ENCODE measurements at regions not wholly inside any gene's neighbourhood (a gene's known extent, or its start where the extent isn't known, plus 50 kb on each side); places are given as distances from the start of the nearest gene placed in this dataset.

DNA sequence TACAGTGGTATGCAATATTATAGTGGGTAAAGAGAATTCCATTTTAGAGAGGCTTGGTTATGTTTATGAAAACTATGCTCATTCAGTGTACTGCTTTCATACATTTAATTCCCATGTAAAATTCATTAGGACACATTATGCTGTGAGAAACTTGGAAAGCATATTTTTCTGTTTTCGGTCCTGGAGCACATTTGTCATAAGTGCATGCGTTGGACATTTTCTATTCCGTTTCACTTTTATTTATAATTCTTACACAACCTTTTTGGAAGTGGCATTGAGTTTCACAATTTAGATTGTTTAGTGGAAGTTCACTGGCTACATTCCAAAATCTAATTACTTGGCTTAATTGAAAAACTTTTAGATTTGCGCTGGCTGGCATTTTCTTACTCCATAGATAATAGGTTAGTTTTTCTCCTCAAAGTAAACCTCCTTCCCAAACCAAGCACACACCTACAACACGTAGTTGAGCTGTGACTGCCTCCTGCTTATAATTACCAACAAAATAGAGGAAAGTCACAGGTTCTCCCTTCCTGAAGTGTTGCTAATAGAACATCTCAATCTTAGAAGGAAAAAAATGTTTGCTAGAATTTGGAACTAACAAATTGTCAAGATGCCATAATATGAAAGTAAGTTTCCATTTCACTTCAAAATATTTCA, 938.5 kb downstream of the TRHDE start:
- Histone ChIP-seq H3K27me3 (ENCODE audit: insufficient read depth, low read depth, low read length) (no peaks in the 10 kb centered on the region), H3K4me2 (ENCODE audit: low read length) (no peak overlapping the region), H3K9ac (ENCODE audit: low read length) (no peak overlapping the region), H3K4me3 (ENCODE audit: low read length) (no peak overlapping the region), H3K79me2 (replicated peaks; ENCODE audit: insufficient read depth, low read length) (no peaks in the 10 kb centered on the region), H2AFZ (ENCODE audit: low read depth, low read length) (no peak overlapping the region), H3K9me2 (ENCODE audit: insufficient read depth, low read length) (no peaks in the 10 kb centered on the region), H3F3A (ENCODE audit: insufficient read depth, low read length, poor library complexity, severe bottlenecking) (no peaks in the 10 kb centered on the region), H3K9me3 (ENCODE audit: low read length) (no peaks in the 10 kb centered on the region), H4K20me1 (ENCODE audit: insufficient read depth) (no peaks in the 10 kb centered on the region), H3K36me3 (ENCODE audit: insufficient read depth, low read length) (no peaks in the 10 kb centered on the region), H3K27ac (ENCODE audit: low read length) (no peak overlapping the region)
- TF ChIP-seq, protein P1, sequence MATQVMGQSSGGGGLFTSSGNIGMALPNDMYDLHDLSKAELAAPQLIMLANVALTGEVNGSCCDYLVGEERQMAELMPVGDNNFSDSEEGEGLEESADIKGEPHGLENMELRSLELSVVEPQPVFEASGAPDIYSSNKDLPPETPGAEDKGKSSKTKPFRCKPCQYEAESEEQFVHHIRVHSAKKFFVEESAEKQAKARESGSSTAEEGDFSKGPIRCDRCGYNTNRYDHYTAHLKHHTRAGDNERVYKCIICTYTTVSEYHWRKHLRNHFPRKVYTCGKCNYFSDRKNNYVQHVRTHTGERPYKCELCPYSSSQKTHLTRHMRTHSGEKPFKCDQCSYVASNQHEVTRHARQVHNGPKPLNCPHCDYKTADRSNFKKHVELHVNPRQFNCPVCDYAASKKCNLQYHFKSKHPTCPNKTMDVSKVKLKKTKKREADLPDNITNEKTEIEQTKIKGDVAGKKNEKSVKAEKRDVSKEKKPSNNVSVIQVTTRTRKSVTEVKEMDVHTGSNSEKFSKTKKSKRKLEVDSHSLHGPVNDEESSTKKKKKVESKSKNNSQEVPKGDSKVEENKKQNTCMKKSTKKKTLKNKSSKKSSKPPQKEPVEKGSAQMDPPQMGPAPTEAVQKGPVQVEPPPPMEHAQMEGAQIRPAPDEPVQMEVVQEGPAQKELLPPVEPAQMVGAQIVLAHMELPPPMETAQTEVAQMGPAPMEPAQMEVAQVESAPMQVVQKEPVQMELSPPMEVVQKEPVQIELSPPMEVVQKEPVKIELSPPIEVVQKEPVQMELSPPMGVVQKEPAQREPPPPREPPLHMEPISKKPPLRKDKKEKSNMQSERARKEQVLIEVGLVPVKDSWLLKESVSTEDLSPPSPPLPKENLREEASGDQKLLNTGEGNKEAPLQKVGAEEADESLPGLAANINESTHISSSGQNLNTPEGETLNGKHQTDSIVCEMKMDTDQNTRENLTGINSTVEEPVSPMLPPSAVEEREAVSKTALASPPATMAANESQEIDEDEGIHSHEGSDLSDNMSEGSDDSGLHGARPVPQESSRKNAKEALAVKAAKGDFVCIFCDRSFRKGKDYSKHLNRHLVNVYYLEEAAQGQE (IDR thresholded peaks at IDR 0.05; ENCODE audit: borderline replicate concordance), result no peak
- TF ChIP-seq SMC3 (conservative IDR thresholded peaks at IDR 0.05; ENCODE audit: poor library complexity) (no peak), POLR2AphosphoS5 (IDR thresholded peaks at IDR 0.05) (no peak), TAF1 (IDR thresholded peaks at IDR 0.05; ENCODE audit: low read depth) (no peak), EP300 (conservative IDR thresholded peaks at IDR 0.05; ENCODE audit: poor library complexity, severe bottlenecking) (no peak), EZH2 (IDR thresholded peaks at IDR 0.05; ENCODE audit: borderline replicate concordance, insufficient read depth, low read length, poor library complexity, severe bottlenecking) (no peak), MXI1 (conservative IDR thresholded peaks at IDR 0.05; ENCODE audit: poor library complexity, severe bottlenecking) (no peak), RAD21 (conservative IDR thresholded peaks at IDR 0.05) (no peak)
- TF ChIP-seq, protein P2, sequence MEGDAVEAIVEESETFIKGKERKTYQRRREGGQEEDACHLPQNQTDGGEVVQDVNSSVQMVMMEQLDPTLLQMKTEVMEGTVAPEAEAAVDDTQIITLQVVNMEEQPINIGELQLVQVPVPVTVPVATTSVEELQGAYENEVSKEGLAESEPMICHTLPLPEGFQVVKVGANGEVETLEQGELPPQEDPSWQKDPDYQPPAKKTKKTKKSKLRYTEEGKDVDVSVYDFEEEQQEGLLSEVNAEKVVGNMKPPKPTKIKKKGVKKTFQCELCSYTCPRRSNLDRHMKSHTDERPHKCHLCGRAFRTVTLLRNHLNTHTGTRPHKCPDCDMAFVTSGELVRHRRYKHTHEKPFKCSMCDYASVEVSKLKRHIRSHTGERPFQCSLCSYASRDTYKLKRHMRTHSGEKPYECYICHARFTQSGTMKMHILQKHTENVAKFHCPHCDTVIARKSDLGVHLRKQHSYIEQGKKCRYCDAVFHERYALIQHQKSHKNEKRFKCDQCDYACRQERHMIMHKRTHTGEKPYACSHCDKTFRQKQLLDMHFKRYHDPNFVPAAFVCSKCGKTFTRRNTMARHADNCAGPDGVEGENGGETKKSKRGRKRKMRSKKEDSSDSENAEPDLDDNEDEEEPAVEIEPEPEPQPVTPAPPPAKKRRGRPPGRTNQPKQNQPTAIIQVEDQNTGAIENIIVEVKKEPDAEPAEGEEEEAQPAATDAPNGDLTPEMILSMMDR (IDR thresholded peaks at IDR 0.05; ENCODE audit: poor library complexity, severe bottlenecking), result no peak

DNA sequence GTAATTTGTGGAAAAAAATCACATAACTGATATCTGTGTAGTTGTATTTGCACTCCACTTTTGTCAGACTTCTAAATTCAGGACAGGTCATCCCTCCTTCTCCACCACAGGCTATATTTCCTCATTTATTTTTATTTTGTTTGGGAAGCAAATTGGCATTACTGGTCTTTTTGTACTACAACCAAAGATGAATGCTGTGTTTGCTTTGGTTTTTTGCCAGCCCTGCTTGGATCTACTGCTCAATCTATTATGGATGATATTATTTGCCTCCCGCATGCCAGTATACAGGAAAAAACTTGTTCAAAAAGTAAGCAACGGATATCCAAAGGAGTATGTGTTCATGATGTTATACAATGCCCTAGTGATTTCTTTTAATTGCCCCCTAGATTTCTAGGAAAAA, 948.8 kb downstream of the TRHDE start:
- Histone ChIP-seq H3K9me3 (ENCODE audit: low read length) (no peaks in the 10 kb centered on the region), H3K36me3 (ENCODE audit: insufficient read depth, low read length) (no peaks in the 10 kb centered on the region), H3K27ac (ENCODE audit: low read length) (no peak overlapping the region), H3K9ac (ENCODE audit: low read length) (no peak overlapping the region), H4K20me1 (ENCODE audit: insufficient read depth) (no peaks in the 10 kb centered on the region), H3K4me2 (ENCODE audit: low read length) (no peak overlapping the region), H3K9me2 (ENCODE audit: insufficient read depth, low read length) (no peaks in the 10 kb centered on the region), H3K79me2 (replicated peaks; ENCODE audit: insufficient read depth, low read length) (no peaks in the 10 kb centered on the region), H3K27me3 (ENCODE audit: insufficient read depth, low read depth, low read length) (no peaks in the 10 kb centered on the region), H3F3A (ENCODE audit: insufficient read depth, low read length, poor library complexity, severe bottlenecking) (no peaks in the 10 kb centered on the region), H3K4me3 (ENCODE audit: low read length) (no peak overlapping the region), H2AFZ (ENCODE audit: low read depth, low read length) (no peak overlapping the region)
- TF ChIP-seq RAD21 (conservative IDR thresholded peaks at IDR 0.05), result no peak
- no peak for TF ChIP-seq EZH2 (IDR thresholded peaks at IDR 0.05; ENCODE audit: borderline replicate concordance, insufficient read depth, low read length, poor library complexity, severe bottlenecking)
- no peak for TF ChIP-seq MXI1 (conservative IDR thresholded peaks at IDR 0.05; ENCODE audit: poor library complexity, severe bottlenecking)
- TF ChIP-seq, protein P1 (IDR thresholded peaks at IDR 0.05; ENCODE audit: borderline replicate concordance), result no peak
- TF ChIP-seq EP300 (conservative IDR thresholded peaks at IDR 0.05; ENCODE audit: poor library complexity, severe bottlenecking), result no peak
- TF ChIP-seq, protein P2 (IDR thresholded peaks at IDR 0.05; ENCODE audit: poor library complexity, severe bottlenecking), result no peak
- no peak for TF ChIP-seq POLR2AphosphoS5 (IDR thresholded peaks at IDR 0.05)
- TF ChIP-seq SMC3 (conservative IDR thresholded peaks at IDR 0.05; ENCODE audit: poor library complexity), result no peak
- TF ChIP-seq TAF1 (IDR thresholded peaks at IDR 0.05; ENCODE audit: low read depth), result no peak

Measured in neural cell (in vitro differentiated cells).